HG03159 (cell line): ENCODE measurements at regions not wholly inside any gene's neighbourhood (a gene's known extent, or its start where the extent isn't known, plus 50 kb on each side); places are given as distances from the start of the nearest gene placed in this dataset.
A peak's percentile ranks its signal among the peaks of the same experiment; 100 is the strongest.

Source experiments
- ATAC-seq: cut with Tn5 transposase; IDR thresholded peaks from one replicate; pipeline ENCODE4 v1.9.1; 2021; ENCODE audit warnings: mild to moderate bottlenecking, moderate library complexity; ENCODE audit not compliant: unreplicated experiment

- ATAC-seq, result no peak
Observed at GRCh38 chr13:109869312-109870237, 83.2 kb upstream of the IRS2 start.

- no peak for ATAC-seq
Observed at GRCh38 chr13:109868578-109869311, 82.4 kb upstream of the IRS2 start.

DNA sequence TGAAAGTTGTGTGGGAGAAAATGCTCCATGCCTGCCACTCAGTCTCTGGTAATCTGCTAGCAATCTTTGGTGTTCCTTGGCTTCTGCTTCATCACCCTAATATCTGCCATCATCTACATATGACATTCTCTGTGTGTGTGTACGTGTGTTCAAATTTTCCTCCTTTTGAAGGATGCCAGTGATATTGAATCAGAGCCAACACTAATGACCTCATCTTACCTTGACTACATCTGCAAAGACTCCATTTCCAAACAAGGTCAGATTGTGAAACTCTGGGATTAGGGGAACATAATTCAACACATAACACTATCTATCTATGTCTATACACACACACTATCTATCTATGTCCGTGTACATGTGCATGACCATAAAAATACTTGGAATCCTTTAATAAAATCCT lies 81.4 kb upstream of the IRS2 start:
- no peak for ATAC-seq

- ATAC-seq, result no peak
Observed at GRCh38 chr13:109862627-109863026, 76.2 kb upstream of the IRS2 start.

- ATAC-seq, result no peak
Observed at GRCh38 chr13:109859898-109860297, 73.5 kb upstream of the IRS2 start.

GRCh38 chr13:109859216-109859835 lies 72.9 kb upstream of the IRS2 start:
- no peak for ATAC-seq

DNA sequence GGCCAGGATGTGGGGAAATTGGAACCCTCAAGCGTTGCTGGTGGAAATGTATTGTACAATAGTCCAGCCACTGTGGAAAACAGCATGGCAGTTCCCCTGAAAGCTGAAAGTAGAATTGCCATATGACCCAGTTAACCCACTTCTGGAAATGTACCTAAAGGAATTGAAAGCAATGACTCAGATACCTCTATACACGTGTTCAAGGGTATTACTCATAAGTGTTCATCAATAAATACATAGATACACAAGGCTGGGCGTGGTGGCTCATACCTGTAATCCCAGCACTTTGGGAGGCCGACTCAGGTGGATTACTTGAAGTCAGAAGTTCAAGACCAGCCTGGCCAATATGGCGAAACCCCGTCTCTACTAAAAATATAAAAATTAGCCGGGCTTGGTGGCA lies 71.9 kb upstream of the IRS2 start:
- ATAC-seq, result no peak

GRCh38 chr13:109857803-109858202 lies 71.4 kb upstream of the IRS2 start:
- no peak for ATAC-seq

GRCh38 chr13:109857325-109857724 lies 70.9 kb upstream of the IRS2 start:
- no peak for ATAC-seq

DNA sequence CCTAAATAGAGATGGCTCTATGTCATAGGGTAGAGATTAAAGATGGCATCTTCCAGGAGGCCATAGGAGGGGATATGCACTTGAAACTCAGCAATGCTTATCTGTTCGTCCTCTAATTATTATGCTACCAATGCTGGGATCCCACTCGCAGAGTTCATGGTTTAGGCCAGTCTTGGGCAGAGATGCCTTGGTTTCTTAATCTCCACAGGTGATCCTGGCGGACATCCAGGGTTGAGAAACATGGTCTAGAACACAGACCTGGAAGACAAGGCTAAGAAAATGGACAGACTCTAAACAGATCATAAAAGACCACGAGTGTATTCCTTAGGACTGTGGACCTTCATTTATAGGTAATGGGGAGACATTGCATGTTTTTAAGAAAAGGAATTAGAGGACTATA lies 70.0 kb upstream of the IRS2 start:
- no peak for ATAC-seq

GRCh38 chr13:109853153-109853552 lies 66.8 kb upstream of the IRS2 start:
- no peak for ATAC-seq

- ATAC-seq, result no peak
Observed at GRCh38 chr13:109846185-109846584, 59.8 kb upstream of the IRS2 start.

- no peak for ATAC-seq
Observed at GRCh38 chr13:109844396-109844795, 58.0 kb upstream of the IRS2 start.

GRCh38 chr13:109843695-109844094 lies 57.3 kb upstream of the IRS2 start:
- ATAC-seq, result no peak

- no peak for ATAC-seq
Observed at GRCh38 chr13:109842212-109842920, 56.0 kb upstream of the IRS2 start.

DNA sequence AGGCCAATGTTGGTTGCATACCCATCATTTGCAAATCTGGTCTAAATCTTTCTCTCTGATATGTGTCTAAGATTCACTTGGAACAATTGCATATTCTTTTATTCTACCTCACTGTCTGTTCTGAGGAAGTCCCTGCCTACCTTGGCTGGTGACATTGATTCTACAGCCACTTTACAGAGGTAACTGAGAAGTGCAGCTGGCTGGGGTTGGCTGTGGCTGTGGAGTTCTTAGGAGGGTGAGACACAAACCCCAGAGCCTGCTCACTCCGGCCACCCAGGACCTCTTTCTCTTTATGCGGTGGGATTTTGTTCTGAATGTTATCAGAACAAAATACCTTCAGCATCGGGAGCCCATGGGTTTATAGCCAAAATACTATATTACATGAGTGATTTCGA lies 54.5 kb upstream of the IRS2 start:
- no peak for ATAC-seq

- peak; percentile 33 for ATAC-seq
Observed at GRCh38 chr13:109840201-109840892, 54.0 kb upstream of the IRS2 start.

GRCh38 chr13:109836629-109837607 lies 50.5 kb upstream of the IRS2 start:
- peak; percentile 77 for ATAC-seq
